ENCODE measurements at regions not wholly inside any gene's neighbourhood (a gene's known extent, or its start where the extent isn't known, plus 50 kb on each side); places are given as distances from the start of the nearest gene placed in this dataset.
"Not testable (repeated sequence)": the region's sequence is repeated elsewhere in the genome, so short reads cannot be mapped to it uniquely, and the experiment has no call there.

DNA sequence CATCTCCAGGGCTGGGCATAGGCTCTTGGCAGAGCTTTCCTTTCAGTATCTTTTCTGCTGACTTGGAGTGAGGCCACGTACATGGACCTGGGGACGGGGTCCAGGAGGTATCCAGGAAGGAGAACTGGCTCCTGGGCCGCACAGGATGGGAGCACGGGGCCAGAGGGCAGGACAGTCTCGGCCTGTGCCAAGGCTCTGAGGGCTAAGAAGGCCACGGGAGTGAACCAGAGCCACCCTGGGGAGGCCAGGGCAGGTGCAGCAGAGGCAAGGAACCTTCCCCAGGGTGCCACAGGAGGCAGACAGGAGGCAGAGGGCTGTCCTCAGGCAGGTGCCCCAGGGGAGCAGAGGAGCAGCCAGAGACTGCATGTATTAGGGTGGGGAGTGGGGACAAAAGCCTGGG is 50.3 kb downstream of the PLXNA1 start:
- no peak for DNase-seq

DNA sequence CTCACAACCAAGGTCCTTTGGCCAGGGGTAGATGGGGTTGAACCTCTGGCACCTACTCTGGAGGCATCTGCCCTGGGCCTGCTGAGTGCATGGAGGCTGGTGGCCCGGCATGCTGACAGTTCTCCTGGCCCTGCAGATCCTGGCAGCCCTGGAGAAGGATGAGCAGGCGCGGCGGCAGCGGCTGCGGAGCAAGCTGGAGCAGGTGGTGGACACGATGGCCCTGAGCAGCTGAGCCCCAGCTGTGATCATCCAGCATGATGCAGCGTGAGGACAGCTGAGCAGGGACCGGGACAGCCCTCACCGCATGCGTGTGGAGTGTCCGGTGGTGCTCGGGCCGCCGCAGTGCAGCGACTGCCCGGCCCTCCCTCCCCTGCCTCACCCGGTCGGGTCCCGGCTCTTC is 50.9 kb downstream of the PLXNA1 start:
- no peak for DNase-seq

DNA sequence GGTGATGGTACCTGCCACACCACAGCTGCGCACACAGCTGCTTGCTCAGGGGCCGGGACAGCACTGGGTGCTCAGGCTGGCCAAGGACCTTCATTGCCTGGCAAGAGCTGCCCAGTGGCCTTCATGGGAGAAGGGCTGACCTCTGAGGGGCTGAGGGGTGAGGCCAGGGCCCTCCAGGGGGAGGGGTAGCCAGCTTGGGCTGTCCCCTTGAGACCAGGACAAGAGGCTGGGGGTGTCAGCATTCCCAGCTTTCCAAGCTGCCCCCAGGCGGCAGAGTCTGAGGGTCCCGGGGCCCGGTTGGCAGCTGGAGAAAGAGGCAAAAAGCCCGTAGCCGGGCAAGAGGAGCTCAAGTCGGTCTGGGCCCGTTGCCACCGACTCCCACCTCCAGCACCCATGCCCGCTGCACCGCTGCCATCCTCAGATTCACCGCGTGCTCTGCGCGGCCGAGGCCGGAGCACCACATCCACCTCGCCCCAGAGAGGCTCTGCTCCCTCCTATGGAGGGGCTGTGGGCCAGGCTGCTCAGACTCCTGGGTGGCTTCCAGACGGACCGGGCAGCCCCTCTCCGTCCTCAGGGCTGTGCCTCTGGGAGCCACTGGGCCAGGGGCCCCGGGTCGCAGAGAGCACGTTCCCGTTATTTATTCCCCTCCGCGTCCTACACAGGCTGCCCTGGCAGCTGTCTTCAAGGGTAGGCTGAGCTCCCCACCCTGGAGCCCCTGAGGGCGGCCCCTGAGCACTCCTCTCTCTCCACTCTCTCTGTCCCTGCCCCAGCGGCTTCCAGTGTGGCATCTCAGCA is 51.5 kb downstream of the PLXNA1 start:
- no peak for DNase-seq

DNA sequence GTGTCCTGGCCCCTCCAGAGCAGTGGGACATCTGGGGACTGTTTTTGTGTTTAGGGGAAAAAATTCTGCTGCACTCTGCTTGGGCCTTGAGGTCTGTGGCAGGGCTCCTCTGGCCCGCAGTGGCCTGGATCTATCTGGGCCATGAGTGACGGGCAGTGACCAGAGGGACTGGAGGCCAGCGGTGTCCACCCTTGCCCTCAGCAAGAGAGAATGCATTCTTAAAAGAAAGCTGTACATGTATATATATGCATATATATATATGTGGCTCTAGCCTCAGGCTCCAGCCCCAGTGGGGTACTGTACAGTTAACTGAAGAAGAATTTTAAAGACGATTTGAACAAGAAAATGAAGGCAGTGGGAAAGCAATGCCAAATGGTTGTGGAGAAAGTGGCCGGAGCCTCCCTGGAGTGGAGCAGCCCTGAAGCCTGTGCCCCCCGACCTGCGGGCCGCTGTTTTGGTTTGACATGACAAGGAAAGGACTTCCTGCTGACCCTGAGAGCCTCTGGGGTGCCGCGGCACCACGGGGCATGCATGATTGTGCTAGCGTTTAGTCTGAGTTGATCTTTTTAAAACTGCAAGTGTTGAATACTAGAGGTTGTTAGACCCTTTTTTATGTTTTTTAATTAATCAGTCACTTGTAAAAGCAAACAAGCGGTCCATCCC is 52.2 kb downstream of the PLXNA1 start:
- DNase-seq: no peak

DNA sequence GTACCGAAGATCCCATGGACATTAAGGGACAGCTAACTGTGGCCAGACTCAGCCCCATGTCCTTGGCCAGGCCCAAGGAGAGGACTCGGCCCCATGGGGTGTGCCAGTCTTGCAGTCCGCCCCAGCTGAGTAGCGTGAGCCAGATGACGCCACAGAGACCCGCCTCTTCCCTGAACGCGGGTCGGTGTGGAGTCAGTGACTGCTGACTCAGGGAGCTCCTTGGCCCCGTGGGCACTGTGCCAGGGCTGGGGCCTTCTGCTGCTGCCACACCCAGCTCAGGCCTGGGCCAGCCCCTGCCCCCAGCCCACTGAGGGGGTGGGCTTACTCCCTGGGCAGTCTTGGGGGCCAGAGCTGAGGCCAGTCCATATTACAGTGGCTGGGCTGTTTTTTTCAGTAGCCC is 52.8 kb downstream of the PLXNA1 start:
- DNase-seq: peak; percentile 86

DNA sequence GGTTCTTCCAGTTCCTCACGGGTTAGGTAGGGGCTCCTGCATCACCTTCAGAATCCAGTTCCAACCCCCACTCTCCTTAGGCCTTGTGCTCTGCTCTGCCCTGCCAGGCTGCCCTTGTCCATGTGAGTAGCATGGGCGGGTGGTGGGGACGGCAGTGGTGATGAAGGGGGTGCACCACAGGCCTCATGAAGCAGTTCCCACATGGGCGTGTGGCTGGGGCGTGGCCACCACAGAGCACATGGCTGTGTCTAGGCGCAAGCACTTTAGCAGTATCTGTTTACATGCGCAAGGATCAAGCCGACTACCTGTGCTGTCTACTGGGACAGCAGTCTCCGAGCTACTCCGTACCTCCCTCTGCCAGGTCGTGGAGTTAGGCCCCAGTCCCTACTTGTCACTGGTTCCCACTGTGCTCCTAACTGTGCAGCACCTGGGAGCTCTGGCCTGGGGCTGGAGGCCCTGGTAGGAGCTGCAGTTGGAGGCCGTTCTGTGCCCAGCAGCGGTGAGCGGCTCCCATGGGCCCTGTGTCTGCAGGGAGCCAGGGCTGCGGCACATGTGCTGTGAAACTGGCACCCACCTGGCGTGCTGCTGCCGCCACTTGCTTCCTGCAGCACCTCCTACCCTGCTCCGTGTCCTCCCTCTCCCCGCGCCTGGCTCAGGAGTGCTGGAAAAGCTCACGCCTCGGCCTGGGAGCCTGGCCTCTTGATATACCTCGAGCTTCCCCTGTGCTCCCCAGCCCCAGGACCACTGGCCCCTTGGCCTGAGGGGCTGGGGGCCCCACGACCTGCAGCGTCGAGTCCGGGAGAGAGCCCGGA is 53.5 kb downstream of the PLXNA1 start:
- no peak for DNase-seq

DNA sequence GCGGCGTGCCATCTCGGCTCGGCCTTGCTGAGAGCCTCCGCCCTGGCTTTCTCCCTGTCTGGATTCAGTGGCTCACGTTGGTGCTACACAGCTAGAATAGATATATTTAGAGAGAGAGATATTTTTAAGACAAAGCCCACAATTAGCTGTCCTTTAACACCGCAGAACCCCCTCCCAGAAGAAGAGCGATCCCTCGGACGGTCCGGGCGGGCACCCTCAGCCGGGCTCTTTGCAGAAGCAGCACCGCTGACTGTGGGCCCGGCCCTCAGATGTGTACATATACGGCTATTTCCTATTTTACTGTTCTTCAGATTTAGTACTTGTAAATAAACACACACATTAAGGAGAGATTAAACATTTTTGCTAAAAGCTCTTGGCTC is 54.1 kb downstream of the PLXNA1 start:
- DNase-seq: no peak

DNA sequence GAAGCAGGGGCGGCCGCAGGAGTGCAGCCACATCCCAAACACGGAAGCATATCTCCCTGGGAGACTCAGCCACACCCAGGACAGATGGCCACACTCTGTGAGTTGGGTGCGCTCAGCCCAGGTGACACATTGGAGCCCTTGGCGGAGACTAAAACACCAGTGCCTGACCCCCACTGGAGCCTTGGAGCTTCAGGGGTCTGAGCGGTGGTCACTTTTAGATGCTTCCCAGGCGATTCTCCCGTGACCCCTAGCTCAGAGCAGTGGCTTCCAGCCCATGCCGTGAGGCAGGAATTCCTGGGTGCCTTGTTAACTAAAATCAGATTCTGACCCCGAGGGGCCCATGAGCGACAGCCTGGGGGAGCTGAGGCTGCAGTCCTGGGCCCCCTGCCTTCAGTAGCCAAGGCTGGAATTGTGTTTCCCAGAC is 54.5 kb downstream of the PLXNA1 start:
- DNase-seq: no peak

DNA sequence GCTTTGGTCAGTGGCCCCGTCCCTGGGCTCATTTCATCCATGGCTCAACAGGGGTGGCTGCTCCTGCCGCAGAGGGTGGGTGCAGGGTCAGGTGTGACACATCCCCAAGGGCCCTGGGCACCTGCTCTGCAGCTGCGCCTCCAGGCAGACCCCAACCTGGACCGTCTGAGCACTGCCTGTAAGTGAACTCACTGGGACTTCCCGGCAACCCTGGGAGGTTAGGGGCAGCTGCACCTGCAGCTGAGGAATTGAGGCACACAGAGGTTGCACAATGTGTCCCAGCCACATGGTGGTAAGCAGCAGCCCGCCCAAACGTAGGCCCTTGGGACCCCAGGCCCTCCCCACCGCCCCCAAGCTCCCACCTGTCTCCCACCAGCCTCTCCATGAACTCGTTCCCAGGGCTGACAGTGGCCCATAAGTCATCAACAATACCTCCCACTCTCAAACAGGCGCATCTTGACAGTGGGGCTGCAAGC is 55.1 kb downstream of the PLXNA1 start:
- no peak for DNase-seq

DNA sequence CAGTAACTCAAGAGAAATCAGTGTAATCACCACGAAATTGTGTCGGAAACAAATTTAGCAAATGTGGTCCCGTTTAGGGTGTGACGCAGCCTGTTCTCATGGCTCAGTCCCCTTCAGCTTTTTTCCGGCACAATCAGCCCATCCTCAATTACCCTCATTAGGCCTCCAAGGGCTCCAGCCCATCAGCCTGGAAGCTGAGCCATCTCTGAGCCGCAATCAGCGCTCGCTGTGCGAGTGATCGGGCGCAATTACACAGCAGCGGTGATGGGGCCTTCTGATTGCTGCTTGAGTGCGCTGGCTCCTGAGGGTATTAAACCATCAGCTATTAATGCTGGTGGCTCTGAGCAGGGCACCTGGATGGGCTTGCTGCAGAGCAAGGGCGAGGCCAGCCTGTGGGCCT is 55.6 kb downstream of the PLXNA1 start:
- DNase-seq: no peak

DNA sequence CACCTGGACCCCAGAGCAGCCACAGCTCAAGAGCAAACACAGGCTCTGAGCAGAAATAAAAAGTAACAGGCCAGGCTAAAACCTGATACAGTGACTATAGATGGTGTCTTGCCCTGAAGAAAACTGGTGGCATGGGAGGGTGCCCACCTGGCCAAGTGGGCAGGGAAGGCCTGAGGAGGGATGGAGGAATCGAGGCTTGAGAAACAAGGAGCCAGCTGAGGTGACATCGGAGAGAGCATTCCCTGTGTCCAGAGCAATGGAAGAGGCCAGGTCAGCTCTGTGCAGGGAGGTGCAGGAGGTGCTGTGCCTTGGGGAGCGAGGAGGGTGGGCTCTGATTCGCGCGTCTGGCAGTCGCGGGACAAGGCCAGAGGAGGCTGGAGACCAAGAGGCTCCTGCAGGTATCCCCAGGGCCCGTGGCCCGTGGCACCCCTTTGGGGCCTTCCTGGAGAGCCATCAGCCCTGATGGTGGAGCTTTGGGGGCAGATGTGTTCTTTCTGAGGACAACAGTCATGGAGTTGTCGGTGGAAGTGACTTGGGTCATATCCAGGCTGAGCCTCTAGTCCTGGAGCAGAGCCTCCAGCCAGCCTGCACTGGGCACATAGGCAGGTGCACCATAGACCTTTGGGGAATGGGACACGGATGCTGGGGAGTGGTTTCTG is 56.1 kb downstream of the PLXNA1 start:
- DNase-seq: no peak

DNA sequence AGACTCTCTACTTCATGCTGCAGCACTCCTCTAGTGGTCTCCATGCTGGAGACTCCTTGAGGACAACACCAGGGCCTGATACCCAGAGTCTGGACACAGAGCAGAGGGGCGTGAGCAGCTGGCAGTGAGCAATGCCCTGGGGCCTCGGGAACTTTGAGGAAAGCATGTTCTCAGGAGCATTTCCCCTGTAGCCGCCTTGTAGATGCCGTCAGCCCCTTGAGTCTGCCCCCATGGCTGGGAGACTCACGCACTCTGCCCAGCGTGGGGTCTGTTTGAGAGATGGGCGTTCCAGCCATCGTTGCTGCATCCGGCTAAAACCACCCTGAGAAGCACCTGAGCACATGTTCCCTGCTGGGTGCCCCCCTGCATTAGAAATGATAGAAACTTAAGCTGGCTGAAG is 56.8 kb downstream of the PLXNA1 start:
- DNase-seq: no peak

DNA sequence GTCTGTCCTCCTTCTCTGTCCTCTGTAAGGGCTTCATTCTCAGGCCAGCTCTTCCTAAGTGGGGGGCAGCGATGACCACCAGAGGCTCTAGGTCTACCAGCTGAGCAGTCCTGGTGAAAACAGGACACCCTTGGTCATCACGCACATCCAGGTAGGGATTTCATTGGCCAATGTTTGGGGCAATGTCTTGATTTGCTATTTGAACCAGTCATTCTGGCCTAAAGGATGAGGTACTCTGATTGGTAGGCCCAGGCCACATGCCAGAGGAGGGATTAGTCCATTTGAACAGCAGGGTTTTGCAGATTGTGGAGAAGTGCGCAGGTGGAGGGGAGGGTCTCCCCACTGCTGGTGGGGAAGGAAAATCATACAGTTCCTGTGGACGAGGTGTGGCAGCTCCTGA is 57.3 kb downstream of the PLXNA1 start:
- no peak for DNase-seq

DNA sequence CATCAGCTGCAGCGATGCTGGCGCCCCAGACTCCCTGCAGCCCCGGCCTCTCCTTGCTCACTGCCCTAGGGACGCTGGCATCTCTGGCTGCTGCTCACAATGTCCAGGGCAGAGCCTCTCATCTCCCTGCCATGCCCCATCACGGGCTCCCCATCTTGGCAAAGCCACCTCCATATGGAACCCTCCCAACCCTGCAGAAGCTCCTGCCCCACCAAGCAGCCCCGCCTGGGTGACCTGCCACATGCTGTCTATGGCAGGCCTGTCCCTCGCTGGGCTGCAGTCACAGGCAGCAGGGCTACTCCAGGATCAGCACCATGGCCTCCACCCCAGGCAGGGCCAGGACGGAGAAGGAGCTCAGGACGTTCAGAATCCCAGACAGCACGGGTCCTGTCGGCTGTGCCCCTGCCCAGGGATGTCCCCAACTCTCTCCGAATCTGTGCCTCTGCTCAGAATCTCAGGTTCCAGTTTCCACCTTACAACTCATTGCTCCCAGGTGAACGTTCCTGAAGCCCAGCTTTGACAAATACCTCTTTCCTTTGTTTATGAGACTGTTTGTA is 58.4 kb downstream of the PLXNA1 start:
- DNase-seq: no peak

DNA sequence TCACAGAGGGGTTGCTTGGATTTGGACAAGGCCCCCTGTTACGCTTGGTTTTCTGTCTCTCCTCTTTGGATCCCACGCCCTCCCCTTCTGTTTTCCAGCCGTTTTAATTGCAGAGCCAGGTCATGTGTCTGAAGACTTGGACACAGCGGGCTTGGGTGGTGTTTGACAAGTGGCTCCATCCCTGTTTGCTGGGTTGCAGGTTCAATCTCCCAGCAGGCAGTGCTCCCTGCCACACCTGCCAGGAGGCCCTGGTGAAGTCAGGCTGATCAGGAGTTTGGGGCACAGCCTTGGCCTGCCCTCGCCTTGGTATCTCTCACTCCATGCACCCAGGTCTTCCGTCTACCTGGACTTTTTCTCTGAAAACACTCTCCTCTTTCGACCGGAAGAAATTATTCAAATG is 59.0 kb downstream of the PLXNA1 start:
- no peak for DNase-seq

DNA sequence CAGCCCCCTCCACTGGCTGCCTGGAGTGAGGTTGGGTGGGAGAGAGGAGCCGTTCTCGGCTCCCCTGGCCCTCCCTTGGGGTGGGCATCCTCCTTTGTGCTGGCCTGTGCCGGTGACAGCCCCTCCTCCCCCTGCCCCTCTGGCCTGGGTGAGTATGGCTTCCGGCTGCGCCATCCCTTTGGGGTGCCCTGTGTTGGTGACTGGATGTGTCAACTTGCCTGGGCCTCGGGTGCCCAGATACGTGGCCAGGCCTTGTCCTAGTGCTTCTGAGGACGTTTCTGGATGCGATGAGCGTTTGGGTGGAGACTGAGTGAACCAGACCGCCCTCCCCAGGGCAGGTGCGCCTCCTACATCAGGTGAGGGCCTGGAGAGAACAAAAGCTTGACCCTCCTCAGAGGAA is 59.7 kb downstream of the PLXNA1 start:
- no peak for DNase-seq

DNA sequence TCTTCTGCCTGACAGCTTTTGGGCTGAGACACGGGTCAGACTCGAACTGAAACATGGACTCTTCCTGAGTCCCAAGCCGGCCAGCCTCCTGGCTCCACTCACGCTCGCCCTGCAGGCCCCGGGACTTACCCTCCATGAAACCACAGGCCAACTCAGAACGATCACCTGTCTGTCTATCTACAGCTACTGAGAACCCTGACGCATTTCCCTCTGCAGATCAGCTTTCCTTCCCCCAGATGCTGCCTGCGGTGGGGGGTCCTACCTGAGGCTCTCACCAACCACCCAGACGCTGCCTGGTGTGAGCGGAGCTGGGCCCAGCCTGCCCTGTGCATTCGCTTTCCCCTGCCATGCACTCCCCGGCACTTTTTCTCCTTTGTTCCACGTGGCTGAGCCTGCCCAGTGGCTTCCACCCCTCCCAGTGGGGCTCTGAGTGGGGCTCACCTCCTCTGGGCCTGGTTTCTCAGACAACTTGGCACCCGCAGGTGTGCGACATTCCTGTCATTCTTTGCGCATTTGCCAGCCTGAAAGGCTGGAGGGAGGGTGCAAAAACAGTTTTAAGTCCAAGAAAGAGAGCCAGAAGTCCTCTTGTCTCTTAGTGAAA is 60.2 kb downstream of the PLXNA1 start:
- no peak for DNase-seq

DNA sequence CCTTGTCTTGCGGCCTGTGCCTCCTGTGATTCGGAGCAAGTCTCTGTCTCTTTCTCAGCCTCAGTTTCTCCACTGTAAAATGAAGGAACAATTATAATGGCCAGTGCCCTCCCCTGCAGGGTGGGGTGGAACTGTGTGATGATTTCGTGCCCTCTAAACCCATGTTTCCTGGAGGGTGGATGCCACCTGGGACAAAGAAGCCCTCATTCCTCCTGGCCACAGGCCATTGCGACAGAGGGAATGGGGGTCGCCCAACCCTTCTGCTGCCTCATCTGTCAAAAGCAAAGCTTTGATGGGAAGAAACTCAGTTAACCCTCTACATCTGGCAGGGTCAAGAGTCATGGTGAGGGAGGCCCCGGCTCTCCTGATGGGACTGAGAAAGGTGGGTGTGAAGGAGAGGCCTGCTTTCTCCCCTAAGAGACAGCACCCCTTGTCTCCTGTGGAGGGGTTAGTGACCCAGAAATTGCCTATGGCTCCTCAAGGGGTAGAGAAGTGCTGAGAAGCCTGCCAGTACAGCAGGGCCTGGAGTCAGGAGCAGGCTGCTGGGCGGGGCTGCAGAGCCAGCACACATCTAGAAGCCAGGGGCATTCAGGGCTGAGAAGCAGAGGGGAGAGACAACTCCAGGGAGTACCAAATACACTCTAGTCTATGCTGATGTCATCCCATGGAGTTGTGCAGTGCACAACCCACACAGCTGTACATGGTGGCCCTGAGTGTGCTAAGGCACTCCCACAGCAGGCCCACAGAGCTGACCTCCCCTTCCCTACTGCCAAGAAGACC is 61.0 kb downstream of the PLXNA1 start:
- DNase-seq: peak in 1 of 2 donors; percentile 30

DNA sequence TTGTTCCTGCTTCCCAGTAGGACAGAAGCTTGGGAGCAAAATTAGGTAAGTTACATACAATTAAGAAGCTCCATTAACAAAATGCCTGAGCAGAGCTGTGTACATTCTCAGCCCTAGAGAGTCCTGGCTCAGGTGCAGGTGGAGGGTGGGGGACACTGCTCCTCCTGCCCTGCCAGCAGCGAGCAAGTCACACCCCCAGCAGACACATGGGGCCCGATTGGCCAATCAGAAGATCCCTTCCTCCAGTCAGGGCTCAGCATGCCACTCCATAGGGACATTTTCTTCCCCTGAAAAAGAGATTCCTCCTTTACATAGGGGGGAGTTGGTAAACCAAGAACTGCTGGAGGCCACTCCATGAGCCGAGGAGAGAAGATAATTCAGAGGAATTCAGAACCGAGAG is 62.1 kb downstream of the PLXNA1 start:
- DNase-seq: no peak

DNA sequence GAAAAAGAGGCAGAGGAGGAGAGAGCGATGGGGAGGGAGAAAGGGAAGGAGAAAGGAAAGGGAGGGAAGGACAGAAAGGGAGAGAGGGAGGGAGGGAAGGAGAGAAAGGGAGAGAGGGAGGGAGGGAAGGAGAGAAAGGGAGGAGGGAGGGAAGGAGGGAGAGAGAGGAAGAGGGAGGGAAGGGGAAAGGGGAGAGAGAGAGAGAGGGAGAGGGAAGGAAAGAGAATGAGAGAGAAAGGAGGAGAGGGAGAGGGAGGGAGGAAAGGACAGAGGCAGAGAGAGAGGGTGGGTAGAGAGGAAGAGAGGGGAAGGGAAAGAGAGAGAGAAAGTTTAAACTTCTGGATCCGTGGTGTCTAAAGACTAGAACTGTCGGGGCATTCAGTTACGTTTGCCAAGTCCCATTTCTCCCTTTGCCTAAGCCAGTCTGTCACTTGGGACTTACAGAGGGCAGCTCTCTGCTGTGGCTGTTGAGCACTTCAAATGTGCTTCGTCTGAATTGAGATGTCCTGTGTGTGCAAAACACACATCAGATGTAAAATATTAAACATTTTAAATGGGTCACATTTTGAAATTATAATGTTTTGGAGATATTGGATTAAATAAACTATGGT is 62.6 kb downstream of the PLXNA1 start:
- DNase-seq: no peak

DNA sequence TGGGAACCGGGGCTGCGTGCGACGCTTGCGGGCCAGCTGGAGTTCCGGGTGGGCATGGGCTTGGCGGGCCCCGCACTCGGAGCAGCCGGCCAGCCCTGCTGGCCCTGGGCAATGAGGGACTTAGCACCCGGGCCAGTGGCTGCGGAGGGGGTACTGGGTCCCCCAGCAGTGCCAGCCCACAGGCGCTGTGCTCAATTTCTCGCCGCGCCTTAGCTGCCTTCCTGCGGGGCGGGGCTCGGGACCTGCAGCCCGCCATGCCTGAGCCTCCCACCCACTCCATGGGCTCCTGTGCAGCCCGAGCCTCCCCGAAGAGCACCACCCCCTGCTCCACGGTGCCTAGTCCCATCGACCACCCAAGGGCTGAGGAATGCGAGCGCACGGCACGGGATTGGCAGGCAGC is 63.8 kb downstream of the PLXNA1 start:
- DNase-seq: not testable (repeated sequence)

Measured in inflammatory macrophage (primary cell).